ENCODE measurements at regions not wholly inside any gene's neighbourhood (a gene's known extent, or its start where the extent isn't known, plus 50 kb on each side); places are given as distances from the start of the nearest gene placed in this dataset.
"Not testable (repeated sequence)": the region's sequence is repeated elsewhere in the genome, so short reads cannot be mapped to it uniquely, and the experiment has no call there.

GRCh38 chr18:63050667-63051395, 268.7 kb downstream of the BCL2 start:
- not testable (repeated sequence) for H2AFZ ChIP-seq (ENCODE audit: low read length); H3K9me3 ChIP-seq (replicated peaks in 1 of 2; ENCODE audit: control insufficient read depth in 2 of 2, insufficient read depth in 1 of 2, low read depth in 1 of 2, low read length in 2 of 2); H4K8ac ChIP-seq (ENCODE audit: low read depth, low read length); H2BK120ac ChIP-seq (ENCODE audit: low read depth, low read length); H2AK5ac ChIP-seq (ENCODE audit: low read depth, low read length); H4K91ac ChIP-seq (ENCODE audit: low read depth, low read length, poor library complexity); H3K79me1 ChIP-seq (ENCODE audit: low read depth, low read length); H3K27ac ChIP-seq (replicated peaks; ENCODE audit: low read length); H3K4ac ChIP-seq (ENCODE audit: low read length); DNase-seq (ENCODE audit: low spot score); H3K4me1 ChIP-seq (ENCODE audit: control insufficient read depth in 2 of 2, insufficient read depth in 1 of 2, low read depth in 1 of 2, low read length in 2 of 2); H3K9ac ChIP-seq (ENCODE audit: low read depth, low read length, poor library complexity); H2BK15ac ChIP-seq (ENCODE audit: low read length); H3K18ac ChIP-seq (ENCODE audit: low read length); H3K14ac ChIP-seq (ENCODE audit: low read length); H3K27me3 ChIP-seq (ENCODE audit: control insufficient read depth in 3 of 3, insufficient read depth in 3 of 3, low read depth in 1 of 3, low read length in 3 of 3); H3K36me3 ChIP-seq (replicated peaks in 1 of 2; ENCODE audit: control insufficient read depth in 2 of 2, insufficient read depth in 2 of 2, low read length in 2 of 2); H2BK5ac ChIP-seq (ENCODE audit: low read length); H3K4me2 ChIP-seq (ENCODE audit: insufficient read depth, low read length, poor library complexity, severe bottlenecking); H3K4me3 ChIP-seq (ENCODE audit: low read length in 2 of 2); H3K23ac ChIP-seq (ENCODE audit: low read depth, low read length, poor library complexity); H2BK12ac ChIP-seq (ENCODE audit: low read length)
- no CpG with 5 or more reads among the region's 9 CpGs for WGBS, 2 donors (ENCODE audit: extremely low coverage in 2 of 2, insufficient read length in 2 of 2, insufficient replicate concordance in 1 of 2)

- Histone ChIP-seq H3K4ac (ENCODE audit: low read length) (no peak overlapping the region), H2AK5ac (ENCODE audit: low read depth, low read length) (no peak overlapping the region), H3K23ac (ENCODE audit: low read depth, low read length, poor library complexity) (no peak overlapping the region), H2BK120ac (ENCODE audit: low read depth, low read length) (no peak overlapping the region), H3K4me1 (ENCODE audit: control insufficient read depth in 2 of 2, insufficient read depth in 1 of 2, low read depth in 1 of 2, low read length in 2 of 2) (no peaks in the 10 kb centered on the region), H2BK15ac (ENCODE audit: low read length) (no peak overlapping the region), H3K27ac (replicated peaks; ENCODE audit: low read length) (no peak overlapping the region), H3K36me3 (replicated peaks in 1 of 2; ENCODE audit: control insufficient read depth in 2 of 2, insufficient read depth in 2 of 2, low read length in 2 of 2) (no peaks in the 10 kb centered on the region), H4K8ac (ENCODE audit: low read depth, low read length) (no peak overlapping the region), H3K27me3 (ENCODE audit: control insufficient read depth in 3 of 3, insufficient read depth in 3 of 3, low read depth in 1 of 3, low read length in 3 of 3) (peaks cover 0 to 4% (median 0%) of the 10 kb centered on the region in 3 experiments), H3K9me3 (replicated peaks in 1 of 2; ENCODE audit: control insufficient read depth in 2 of 2, insufficient read depth in 1 of 2, low read depth in 1 of 2, low read length in 2 of 2) (no peaks in the 10 kb centered on the region), H3K9ac (ENCODE audit: low read depth, low read length, poor library complexity) (no peak overlapping the region), H3K4me3 (ENCODE audit: low read length in 2 of 2) (no peak overlapping the region), H2AFZ (ENCODE audit: low read length) (no peak overlapping the region), H2BK5ac (ENCODE audit: low read length) (no peak overlapping the region), H3K4me2 (ENCODE audit: insufficient read depth, low read length, poor library complexity, severe bottlenecking) (no peak overlapping the region), H4K91ac (ENCODE audit: low read depth, low read length, poor library complexity) (no peak overlapping the region), H3K14ac (ENCODE audit: low read length) (no peak overlapping the region), H3K79me1 (ENCODE audit: low read depth, low read length) (no peaks in the 10 kb centered on the region), H3K18ac (ENCODE audit: low read length) (no peak overlapping the region), H2BK12ac (ENCODE audit: low read length) (no peak overlapping the region)
- no CpG with 5 or more reads among the region's 3 CpGs for WGBS, 2 donors (ENCODE audit: extremely low coverage in 2 of 2, insufficient read length in 2 of 2, insufficient replicate concordance in 1 of 2)
- no peak for DNase-seq (ENCODE audit: low spot score)
Measured at GRCh38 chr18:63046375-63046774, 273.2 kb downstream of the BCL2 start.

- Histone ChIP-seq H3K14ac (ENCODE audit: low read length) (no peak overlapping the region), H3K27me3 (ENCODE audit: control insufficient read depth in 3 of 3, insufficient read depth in 3 of 3, low read depth in 1 of 3, low read length in 3 of 3) (peaks cover 0 to 8% (median 0%) of the 10 kb centered on the region in 3 experiments), H3K4me3 (ENCODE audit: low read length in 2 of 2) (no peak overlapping the region), H2AFZ (ENCODE audit: low read length) (no peak overlapping the region), H3K9ac (ENCODE audit: low read depth, low read length, poor library complexity) (no peak overlapping the region), H3K79me1 (ENCODE audit: low read depth, low read length) (no peaks in the 10 kb centered on the region), H3K36me3 (replicated peaks in 1 of 2; ENCODE audit: control insufficient read depth in 2 of 2, insufficient read depth in 2 of 2, low read length in 2 of 2) (no peaks in the 10 kb centered on the region), H2AK5ac (ENCODE audit: low read depth, low read length) (no peak overlapping the region), H3K4me1 (ENCODE audit: control insufficient read depth in 2 of 2, insufficient read depth in 1 of 2, low read depth in 1 of 2, low read length in 2 of 2) (peaks cover 0 to 1% of the 10 kb centered on the region in 2 donors), H2BK120ac (ENCODE audit: low read depth, low read length) (no peak overlapping the region), H3K18ac (ENCODE audit: low read length) (no peak overlapping the region), H4K8ac (ENCODE audit: low read depth, low read length) (no peak overlapping the region), H3K9me3 (replicated peaks in 1 of 2; ENCODE audit: control insufficient read depth in 2 of 2, insufficient read depth in 1 of 2, low read depth in 1 of 2, low read length in 2 of 2) (no peaks in the 10 kb centered on the region), H3K27ac (replicated peaks; ENCODE audit: low read length) (no peak overlapping the region), H3K23ac (ENCODE audit: low read depth, low read length, poor library complexity) (no peak overlapping the region), H3K4me2 (ENCODE audit: insufficient read depth, low read length, poor library complexity, severe bottlenecking) (no peak overlapping the region), H2BK15ac (ENCODE audit: low read length) (no peak overlapping the region), H3K4ac (ENCODE audit: low read length) (no peak overlapping the region), H2BK12ac (ENCODE audit: low read length) (no peak overlapping the region), H4K91ac (ENCODE audit: low read depth, low read length, poor library complexity) (no peak overlapping the region), H2BK5ac (ENCODE audit: low read length) (no peak overlapping the region)
- no peak for DNase-seq (ENCODE audit: low spot score)
- no CpG with 5 or more reads among the region's 5 CpGs for WGBS, 2 donors (ENCODE audit: extremely low coverage in 2 of 2, insufficient read length in 2 of 2, insufficient replicate concordance in 1 of 2)
Measured at GRCh38 chr18:63043516-63043915, 276.1 kb downstream of the BCL2 start.

GRCh38 chr18:63042351-63042750, 277.2 kb downstream of the BCL2 start:
- Histone ChIP-seq H3K9ac (ENCODE audit: low read depth, low read length, poor library complexity) (no peak overlapping the region), H3K27ac (replicated peaks; ENCODE audit: low read length) (no peak overlapping the region), H3K18ac (ENCODE audit: low read length) (no peak overlapping the region), H3K79me1 (ENCODE audit: low read depth, low read length) (no peaks in the 10 kb centered on the region), H2BK5ac (ENCODE audit: low read length) (no peak overlapping the region), H3K36me3 (replicated peaks in 1 of 2; ENCODE audit: control insufficient read depth in 2 of 2, insufficient read depth in 2 of 2, low read length in 2 of 2) (no peaks in the 10 kb centered on the region), H3K4me1 (ENCODE audit: control insufficient read depth in 2 of 2, insufficient read depth in 1 of 2, low read depth in 1 of 2, low read length in 2 of 2) (peaks cover 0 to 1% of the 10 kb centered on the region in 2 donors), H4K8ac (ENCODE audit: low read depth, low read length) (no peak overlapping the region), H3K23ac (ENCODE audit: low read depth, low read length, poor library complexity) (no peak overlapping the region), H2BK120ac (ENCODE audit: low read depth, low read length) (no peak overlapping the region), H3K27me3 (ENCODE audit: control insufficient read depth in 3 of 3, insufficient read depth in 3 of 3, low read depth in 1 of 3, low read length in 3 of 3) (peaks cover 0 to 8% (median 0%) of the 10 kb centered on the region in 3 experiments), H3K14ac (ENCODE audit: low read length) (no peak overlapping the region), H2AFZ (ENCODE audit: low read length) (no peak overlapping the region), H2AK5ac (ENCODE audit: low read depth, low read length) (no peak overlapping the region), H3K9me3 (replicated peaks in 1 of 2; ENCODE audit: control insufficient read depth in 2 of 2, insufficient read depth in 1 of 2, low read depth in 1 of 2, low read length in 2 of 2) (no peaks in the 10 kb centered on the region), H2BK12ac (ENCODE audit: low read length) (no peak overlapping the region), H3K4ac (ENCODE audit: low read length) (no peak overlapping the region), H3K4me2 (ENCODE audit: insufficient read depth, low read length, poor library complexity, severe bottlenecking) (no peak overlapping the region), H4K91ac (ENCODE audit: low read depth, low read length, poor library complexity) (no peak overlapping the region), H2BK15ac (ENCODE audit: low read length) (no peak overlapping the region), H3K4me3 (ENCODE audit: low read length in 2 of 2) (no peak overlapping the region)
- DNase-seq (ENCODE audit: low spot score): no peak

Data from neuronal stem cell (in vitro differentiated cells).